GM18907 (cell line): ENCODE measurements at regions not wholly inside any gene's neighbourhood (a gene's known extent, or its start where the extent isn't known, plus 50 kb on each side); places are given as distances from the start of the nearest gene placed in this dataset.

ENCODE experiments used
- ATAC-seq: cut with Tn5 transposase; IDR thresholded peaks from one replicate; pipeline ENCODE4 v1.9.1; 2021; ENCODE audit warnings: mild to moderate bottlenecking, moderate library complexity; ENCODE audit not compliant: unreplicated experiment

GRCh38 chr18:28824183-28824574 lies 647.2 kb upstream of the CDH2 start:
- ATAC-seq: no peak

GRCh38 chr18:28823506-28824182 lies 646.7 kb upstream of the CDH2 start:
- no peak for ATAC-seq

- no peak for ATAC-seq
Observed at GRCh38 chr18:28820353-28820752, 643.4 kb upstream of the CDH2 start.

GRCh38 chr18:28816155-28816554 lies 639.2 kb upstream of the CDH2 start:
- no peak for ATAC-seq

- no peak for ATAC-seq
Observed at GRCh38 chr18:28814365-28814764, 637.4 kb upstream of the CDH2 start.

- no peak for ATAC-seq
Observed at GRCh38 chr18:28808373-28808772, 631.4 kb upstream of the CDH2 start.

GRCh38 chr18:28805491-28805890 lies 628.6 kb upstream of the CDH2 start:
- ATAC-seq: no peak

GRCh38 chr18:28804512-28805202 lies 627.7 kb upstream of the CDH2 start:
- ATAC-seq: no peak

GRCh38 chr18:28802546-28802945 lies 625.6 kb upstream of the CDH2 start:
- no peak for ATAC-seq

- no peak for ATAC-seq
Observed at GRCh38 chr18:28801876-28802275, 624.9 kb upstream of the CDH2 start.

GRCh38 chr18:28794459-28795245 lies 617.7 kb upstream of the CDH2 start:
- no peak for ATAC-seq

- ATAC-seq: no peak
Observed at GRCh38 chr18:28793901-28794300, 617.0 kb upstream of the CDH2 start.

GRCh38 chr18:28792404-28793086 lies 615.6 kb upstream of the CDH2 start:
- no peak for ATAC-seq

- no peak for ATAC-seq
Observed at GRCh38 chr18:28791101-28791500, 614.2 kb upstream of the CDH2 start.

- ATAC-seq: no peak
Observed at GRCh38 chr18:28789502-28789901, 612.6 kb upstream of the CDH2 start.

- no peak for ATAC-seq
Observed at GRCh38 chr18:28786926-28787325, 610.0 kb upstream of the CDH2 start.

- ATAC-seq: no peak
Observed at GRCh38 chr18:28781616-28782362, 604.9 kb upstream of the CDH2 start.

- no peak for ATAC-seq
Observed at GRCh38 chr18:28778706-28779105, 601.8 kb upstream of the CDH2 start.

GRCh38 chr18:28777756-28778155 lies 600.8 kb upstream of the CDH2 start:
- ATAC-seq: no peak

- ATAC-seq: no peak
Observed at GRCh38 chr18:28771849-28772248, 594.9 kb upstream of the CDH2 start.
